ENCODE measurements at regions not wholly inside any gene's neighbourhood (a gene's known extent, or its start where the extent isn't known, plus 50 kb on each side); places are given as distances from the start of the nearest gene placed in this dataset.
A peak's percentile ranks its signal among the peaks of the same experiment; 100 is the strongest.

DNA sequence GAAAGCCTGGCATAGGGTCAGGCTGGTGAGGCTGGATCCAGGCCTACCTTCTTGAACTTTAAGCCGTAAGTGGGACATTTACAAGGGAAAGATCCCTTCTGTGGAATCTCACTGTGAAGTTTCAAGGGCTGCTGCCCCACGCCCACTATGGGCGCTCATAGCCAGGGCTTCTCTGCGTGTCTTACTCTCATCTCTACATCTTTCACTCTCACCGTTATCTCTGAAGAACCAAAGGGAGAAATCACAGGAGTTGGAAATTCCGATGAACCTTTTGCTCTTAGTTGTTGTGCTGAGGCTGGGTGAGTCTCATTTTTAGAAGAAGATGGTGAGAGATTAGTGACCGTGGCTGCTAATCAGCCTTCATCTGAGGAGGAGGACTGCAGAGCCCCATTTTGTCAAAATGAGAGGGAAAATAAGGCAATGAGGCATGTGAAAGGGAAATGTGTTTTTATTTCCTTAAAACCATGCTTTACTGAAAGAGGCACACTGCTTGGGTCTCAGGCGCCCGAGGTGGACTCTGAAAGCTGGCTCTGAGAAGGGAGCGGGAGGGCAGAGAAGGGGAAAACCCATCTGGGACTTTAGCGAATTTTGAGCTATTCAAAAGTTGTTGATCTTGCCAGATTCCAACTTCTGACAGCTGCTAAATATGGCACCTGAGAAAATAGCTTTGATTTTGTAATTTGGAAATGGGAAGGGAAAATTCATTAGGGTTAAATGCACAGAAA lies 301.5 kb downstream of the CLIC5 start:
- no peaks in the 10 kb centered on the region for H3K9me3 Mint-ChIP-seq

More for the DNA sequence above, 301.5 kb downstream of the CLIC5 start:
- H3K27me3 Mint-ChIP-seq, result peaks cover 21% of the 10 kb centered on the region
- H3K27ac Mint-ChIP-seq, result peak overlapping the region; percentile 5
- H3K36me3 Mint-ChIP-seq, result no peaks in the 10 kb centered on the region
- no peak for TF ChIP-seq CTCF (conservative IDR thresholded peaks at IDR 0.05)
- H3K4me3 Mint-ChIP-seq, result no peak overlapping the region
- peaks cover 24% of the 10 kb centered on the region for H3K4me1 Mint-ChIP-seq (ENCODE audit: unreplicated experiment)
- DNase-seq (ENCODE audit: extremely low spot score, unreplicated experiment), result peak; percentile 20

Data from type B pancreatic cell (in vitro differentiated cells).